HL-60 (cell line): ENCODE measurements at regions not wholly inside any gene's neighbourhood (a gene's known extent, or its start where the extent isn't known, plus 50 kb on each side); places are given as distances from the start of the nearest gene placed in this dataset.

Experiments used
- DNase-seq, 2 experiments: peaks; one replicate each; pipeline ENCODE4 v3.0.0-alpha.2; 2010 to 2020; ENCODE audit warnings: low read depth in 1 of 2, low spot score in 1 of 2
- H3K27ac ChIP-seq: fragments of 250-450 bp; sonication (Bioruptor Pico); replicated peaks from 2 replicates; pipeline ENCODE4 v1.5.1; 2020; ENCODE audit warnings: mild to moderate bottlenecking, moderate library complexity
- H3K27me3 ChIP-seq: fragments of 250-450 bp; sonication (Bioruptor Pico); 2 replicates; pipeline ENCODE4 v1.5.1; 2021; ENCODE audit warnings: mild to moderate bottlenecking, moderate library complexity; ENCODE audit not compliant: insufficient read depth, poor library complexity, severe bottlenecking
- H3K4me3 ChIP-seq: replicated peaks from 2 replicates; pipeline ENCODE4 v1.5.1; 2011; ENCODE audit warnings: mild to moderate bottlenecking, control low read depth, low read length; ENCODE audit not compliant: insufficient read depth
- GABPA ChIP-seq: IDR thresholded peaks from 2 replicates; pipeline ENCODE4 v1.6.1; 2012; ENCODE audit warnings: low read depth
- POLR2AphosphoS5 ChIP-seq: IDR thresholded peaks from 2 replicates; pipeline ENCODE4 v1.6.1; 2012; ENCODE audit warnings: low read depth
- SPI1 ChIP-seq: IDR thresholded peaks from 2 replicates; pipeline ENCODE4 v1.6.1; 2012; ENCODE audit warnings: low read depth, mild to moderate bottlenecking, borderline replicate concordance
- TF ChIP-seq, protein P1 (sequence below): IDR thresholded peaks from one replicate; pipeline ENCODE4 v1.5.1; 2011; ENCODE audit warnings: low read length, control low read depth, inconsistent platforms; ENCODE audit not compliant: insufficient read depth
- TF ChIP-seq, protein P2 (sequence below): IDR thresholded peaks from 2 replicates; pipeline ENCODE4 v1.6.1; 2012; ENCODE audit warnings: low read depth; ENCODE audit not compliant: insufficient replicate concordance

DNA sequence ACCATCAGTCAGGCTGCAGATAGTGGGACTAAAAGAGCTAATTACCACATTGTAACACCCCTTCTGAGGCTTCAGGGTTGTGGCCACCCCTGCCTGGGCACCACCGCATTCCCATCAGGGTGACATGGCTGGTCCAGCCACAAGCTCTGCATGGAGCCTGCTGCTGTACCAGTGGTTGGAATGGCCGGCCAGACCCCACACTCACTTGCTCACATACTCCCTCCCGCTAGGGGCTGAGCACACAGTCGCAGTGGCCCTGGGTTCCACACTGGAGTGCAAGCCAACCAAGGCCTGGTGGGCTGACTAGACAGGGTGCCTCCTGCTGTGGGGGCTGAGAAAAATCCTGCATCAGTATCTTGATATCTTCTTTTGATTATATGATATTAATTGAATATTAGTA lies 182.8 kb upstream of the STK17B start:
- no peak overlapping the region for H3K4me3 ChIP-seq
- H3K27me3 ChIP-seq, result no peaks in the 10 kb centered on the region
- H3K27ac ChIP-seq, result no peak overlapping the region
- TF ChIP-seq SPI1, result no peak
- TF ChIP-seq, protein P1, sequence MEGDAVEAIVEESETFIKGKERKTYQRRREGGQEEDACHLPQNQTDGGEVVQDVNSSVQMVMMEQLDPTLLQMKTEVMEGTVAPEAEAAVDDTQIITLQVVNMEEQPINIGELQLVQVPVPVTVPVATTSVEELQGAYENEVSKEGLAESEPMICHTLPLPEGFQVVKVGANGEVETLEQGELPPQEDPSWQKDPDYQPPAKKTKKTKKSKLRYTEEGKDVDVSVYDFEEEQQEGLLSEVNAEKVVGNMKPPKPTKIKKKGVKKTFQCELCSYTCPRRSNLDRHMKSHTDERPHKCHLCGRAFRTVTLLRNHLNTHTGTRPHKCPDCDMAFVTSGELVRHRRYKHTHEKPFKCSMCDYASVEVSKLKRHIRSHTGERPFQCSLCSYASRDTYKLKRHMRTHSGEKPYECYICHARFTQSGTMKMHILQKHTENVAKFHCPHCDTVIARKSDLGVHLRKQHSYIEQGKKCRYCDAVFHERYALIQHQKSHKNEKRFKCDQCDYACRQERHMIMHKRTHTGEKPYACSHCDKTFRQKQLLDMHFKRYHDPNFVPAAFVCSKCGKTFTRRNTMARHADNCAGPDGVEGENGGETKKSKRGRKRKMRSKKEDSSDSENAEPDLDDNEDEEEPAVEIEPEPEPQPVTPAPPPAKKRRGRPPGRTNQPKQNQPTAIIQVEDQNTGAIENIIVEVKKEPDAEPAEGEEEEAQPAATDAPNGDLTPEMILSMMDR, result no peak
- TF ChIP-seq POLR2AphosphoS5, result no peak
- TF ChIP-seq GABPA, result no peak
- TF ChIP-seq, protein P2, sequence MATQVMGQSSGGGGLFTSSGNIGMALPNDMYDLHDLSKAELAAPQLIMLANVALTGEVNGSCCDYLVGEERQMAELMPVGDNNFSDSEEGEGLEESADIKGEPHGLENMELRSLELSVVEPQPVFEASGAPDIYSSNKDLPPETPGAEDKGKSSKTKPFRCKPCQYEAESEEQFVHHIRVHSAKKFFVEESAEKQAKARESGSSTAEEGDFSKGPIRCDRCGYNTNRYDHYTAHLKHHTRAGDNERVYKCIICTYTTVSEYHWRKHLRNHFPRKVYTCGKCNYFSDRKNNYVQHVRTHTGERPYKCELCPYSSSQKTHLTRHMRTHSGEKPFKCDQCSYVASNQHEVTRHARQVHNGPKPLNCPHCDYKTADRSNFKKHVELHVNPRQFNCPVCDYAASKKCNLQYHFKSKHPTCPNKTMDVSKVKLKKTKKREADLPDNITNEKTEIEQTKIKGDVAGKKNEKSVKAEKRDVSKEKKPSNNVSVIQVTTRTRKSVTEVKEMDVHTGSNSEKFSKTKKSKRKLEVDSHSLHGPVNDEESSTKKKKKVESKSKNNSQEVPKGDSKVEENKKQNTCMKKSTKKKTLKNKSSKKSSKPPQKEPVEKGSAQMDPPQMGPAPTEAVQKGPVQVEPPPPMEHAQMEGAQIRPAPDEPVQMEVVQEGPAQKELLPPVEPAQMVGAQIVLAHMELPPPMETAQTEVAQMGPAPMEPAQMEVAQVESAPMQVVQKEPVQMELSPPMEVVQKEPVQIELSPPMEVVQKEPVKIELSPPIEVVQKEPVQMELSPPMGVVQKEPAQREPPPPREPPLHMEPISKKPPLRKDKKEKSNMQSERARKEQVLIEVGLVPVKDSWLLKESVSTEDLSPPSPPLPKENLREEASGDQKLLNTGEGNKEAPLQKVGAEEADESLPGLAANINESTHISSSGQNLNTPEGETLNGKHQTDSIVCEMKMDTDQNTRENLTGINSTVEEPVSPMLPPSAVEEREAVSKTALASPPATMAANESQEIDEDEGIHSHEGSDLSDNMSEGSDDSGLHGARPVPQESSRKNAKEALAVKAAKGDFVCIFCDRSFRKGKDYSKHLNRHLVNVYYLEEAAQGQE, result no peak
- DNase-seq, result no peak

DNA sequence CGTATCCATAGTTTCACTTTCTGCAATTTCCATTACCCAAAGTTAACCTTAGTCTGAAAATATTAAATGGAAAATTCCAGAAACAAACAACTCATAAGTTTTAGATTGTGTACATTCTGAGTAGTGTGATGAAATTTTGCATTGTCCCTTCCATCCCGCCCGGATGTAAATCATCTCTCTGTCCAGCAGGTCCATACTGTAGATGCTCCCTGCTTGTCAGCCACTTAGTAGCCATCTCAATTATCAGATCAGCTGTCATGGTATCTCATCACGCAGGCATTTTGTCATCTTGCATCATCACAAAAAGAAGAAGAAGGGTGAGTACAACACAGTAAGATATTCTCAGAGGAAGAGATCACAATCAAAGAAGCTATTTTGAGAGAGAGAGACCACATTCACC lies 185.0 kb upstream of the STK17B start:
- no peak overlapping the region for H3K27ac ChIP-seq
- no peaks in the 10 kb centered on the region for H3K27me3 ChIP-seq
- no peak for DNase-seq
- TF ChIP-seq, protein P1, result no peak
- no peak for TF ChIP-seq SPI1
- no peak for TF ChIP-seq POLR2AphosphoS5
- no peak overlapping the region for H3K4me3 ChIP-seq

DNA sequence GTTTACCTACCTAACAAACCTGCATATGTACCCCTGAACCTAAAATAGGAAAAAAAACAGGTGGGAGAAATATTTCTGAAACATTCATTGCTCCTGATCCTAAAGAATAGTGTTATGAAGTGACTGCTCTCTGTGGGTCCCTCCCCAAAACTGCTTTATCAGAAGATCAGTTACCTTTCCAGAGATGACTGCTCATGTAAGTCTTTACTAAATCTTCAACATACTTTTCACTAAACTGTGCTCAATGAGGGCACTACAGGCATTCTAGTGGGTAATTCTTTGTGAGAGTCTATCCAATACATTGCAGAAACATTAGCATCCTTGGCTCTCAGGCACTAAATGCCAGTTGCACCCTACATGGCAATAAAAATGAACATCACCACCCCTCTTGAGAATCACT lies 189.3 kb upstream of the STK17B start:
- no peaks in the 10 kb centered on the region for H3K27me3 ChIP-seq
- no peak overlapping the region for H3K4me3 ChIP-seq
- no peak for DNase-seq
- TF ChIP-seq POLR2AphosphoS5 (no peak), SPI1 (no peak), GABPA (no peak)
- TF ChIP-seq, protein P1, result no peak
- TF ChIP-seq, protein P2, result no peak
- no peak overlapping the region for H3K27ac ChIP-seq

DNA sequence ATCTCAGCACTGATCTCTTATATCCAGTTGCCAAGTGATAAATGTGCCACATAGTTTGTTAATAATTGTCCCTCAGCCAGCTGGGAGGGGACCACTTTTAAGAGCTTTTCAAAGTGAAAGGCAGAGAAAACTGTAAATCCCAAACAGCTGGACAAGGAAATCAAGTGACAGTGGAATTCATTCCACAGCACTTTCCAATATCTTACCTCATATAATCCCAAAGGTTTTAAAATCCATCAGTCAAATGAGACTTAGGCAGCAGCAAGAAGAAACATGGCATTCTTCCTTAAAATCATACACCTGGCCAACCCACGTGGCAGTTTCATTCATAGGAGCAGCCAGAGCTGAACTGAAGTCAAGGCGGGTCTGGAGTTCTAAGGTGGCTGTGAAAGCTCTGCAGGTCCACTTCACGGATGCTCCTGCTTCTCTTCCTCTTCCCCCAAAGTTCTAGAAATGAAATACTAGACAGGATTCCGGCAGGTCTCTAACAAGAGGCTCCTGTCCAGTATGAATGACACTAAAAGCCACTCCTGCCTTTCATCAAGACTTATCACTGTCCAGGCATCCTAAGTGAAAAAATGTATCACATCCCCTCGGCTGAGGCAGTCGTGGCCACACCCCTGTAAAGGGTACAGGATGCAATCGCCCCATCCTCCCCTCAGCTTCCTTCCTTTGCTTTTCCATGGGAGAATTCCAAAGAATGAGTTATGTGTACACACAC lies 190.4 kb upstream of the STK17B start:
- TF ChIP-seq POLR2AphosphoS5 (no peak), GABPA (no peak), SPI1 (no peak)
- TF ChIP-seq, protein P1, result no peak
- TF ChIP-seq, protein P2, result no peak
- H3K4me3 ChIP-seq, result no peak overlapping the region
- no peak for DNase-seq
- no peaks in the 10 kb centered on the region for H3K27me3 ChIP-seq
- H3K27ac ChIP-seq, result no peak overlapping the region
